Hepatocyte (in vitro differentiated cells): ENCODE measurements at regions not wholly inside any gene's neighbourhood (a gene's known extent, or its start where the extent isn't known, plus 50 kb on each side); places are given as distances from the start of the nearest gene placed in this dataset.

ENCODE experiments used
- CTCF ChIP-seq: fragments of 200-600 bp; sonication (generic); IDR thresholded peaks from 2 replicates; pipeline ENCODE4 v1.5.1; 2016; ENCODE audit warnings: antibody characterized with exemption, mild to moderate bottlenecking; ENCODE audit not compliant: poor library complexity
- EZH2 ChIP-seq: fragments of 200-600 bp; sonication (generic); IDR thresholded peaks from 2 replicates; pipeline ENCODE4 v1.6.1; 2016; ENCODE audit warnings: antibody characterized with exemption, mild to moderate bottlenecking, borderline replicate concordance
- EZH2phosphoT487 ChIP-seq: fragments of 200-600 bp; sonication (generic); IDR thresholded peaks from one replicate; pipeline ENCODE4 v1.6.1; 2018; ENCODE audit warnings: antibody characterized with exemption, mild to moderate bottlenecking, low read depth, moderate library complexity; ENCODE audit not compliant: unreplicated experiment, severe bottlenecking

GRCh38 chr11:134468081-134468668 lies 56.1 kb upstream of the B3GAT1 start:
- TF ChIP-seq CTCF: no peak
- TF ChIP-seq EZH2: no peak
- TF ChIP-seq EZH2phosphoT487: no peak
